Panc1 (cell line): ENCODE measurements at regions not wholly inside any gene's neighbourhood (a gene's known extent, or its start where the extent isn't known, plus 50 kb on each side); places are given as distances from the start of the nearest gene placed in this dataset.

Experiments used
- ATAC-seq: fragments of 200-7000 bp; cut with Tn5 transposase; 2 replicates; pipeline ENCODE4 v1.9.1; 2020; ENCODE audit warnings: mild to moderate bottlenecking, moderate library complexity
- BruUV-seq: library from RNA; stranded (reverse); fragments of 400-500 nt; replicated peaks from 2 replicates; lab custom pipeline; 2021; lab: Mats Ljungman, UMichigan
- CTCF ChIA-PET: fragments of 300-600 bp; sonication (Branson Sonifier 250); formaldehyde crosslinking; loops from one replicate; lab custom pipeline; 2022; ENCODE audit warnings: antibody characterized with exemption; lab: Charles Lee
- POLR2A ChIA-PET: fragments of 300-600 bp; sonication (Branson Sonifier 250); formaldehyde crosslinking; loops from one replicate; lab custom pipeline; 2022; ENCODE audit warnings: antibody characterized with exemption; lab: Charles Lee
- DNase-seq: peaks from one replicate; pipeline ENCODE4 v3.0.0-alpha.2; 2010; ENCODE audit warnings: low read depth, low spot score
- H3K27ac ChIP-seq: 2 replicates; pipeline ENCODE4 v1.5.1; 2011; ENCODE audit warnings: mild to moderate bottlenecking, low read length, inconsistent platforms
- H3K27me3 ChIP-seq: fragments of 200-500 bp; sonication (Bioruptor generic); 2 replicates; pipeline ENCODE4 v1.6.0; 2014; ENCODE audit warnings: low read length, inconsistent platforms; ENCODE audit not compliant: control insufficient read depth, insufficient read depth
- H3K36me3 ChIP-seq: fragments of 200-500 bp; sonication (Bioruptor generic); 2 replicates; pipeline ENCODE4 v1.5.1; 2014; ENCODE audit warnings: inconsistent platforms, mild to moderate bottlenecking, low read length, moderate library complexity; ENCODE audit not compliant: control insufficient read depth, insufficient read depth
- H3K4me1 ChIP-seq: 2 replicates; pipeline ENCODE4 v1.5.1; 2011; ENCODE audit warnings: inconsistent platforms, mild to moderate bottlenecking, low read length, moderate library complexity; ENCODE audit not compliant: control insufficient read depth, insufficient read depth
- H3K4me3 ChIP-seq, 2 experiments: 2 replicates each; pipeline ENCODE4 v1.5.1; 2011 to 2012; ENCODE audit warnings: low read depth in 2 of 2, low read length in 2 of 2, mild to moderate bottlenecking in 2 of 2, inconsistent platforms in 1 of 2, moderate library complexity in 1 of 2
- H3K9me3 ChIP-seq: fragments of 200-500 bp; sonication (Bioruptor generic); 2 replicates; pipeline ENCODE4 v1.5.1; 2014; ENCODE audit warnings: low read depth, mild to moderate bottlenecking, inconsistent platforms, low read length, moderate library complexity; ENCODE audit not compliant: control insufficient read depth, insufficient read depth
- POLR2AphosphoS5 ChIP-seq: IDR thresholded peaks from 2 replicates; pipeline ENCODE4 v1.6.1; 2012; ENCODE audit warnings: mild to moderate bottlenecking, low read depth, low read length, moderate library complexity
- SIN3A ChIP-seq: IDR thresholded peaks from 2 replicates; pipeline ENCODE4 v1.6.1; 2012; ENCODE audit warnings: low read depth, mild to moderate bottlenecking, low read length, moderate library complexity, borderline replicate concordance; ENCODE audit not compliant: insufficient read depth
- TCF7L2 ChIP-seq: IDR thresholded peaks from 2 replicates; pipeline ENCODE4 v1.6.1; 2011; ENCODE audit warnings: mild to moderate bottlenecking, low read depth, low read length, inconsistent platforms
- in situ Hi-C: cut with HindIII; loops from 2 replicates; pipeline ENCODE4 v1.10.0; 2016; ENCODE audit warnings: low sequenced_read_pairs, low pct_unique_long_range_greater_than_20kb
- intact Hi-C: fragments of 100-400 bp; cut with micrococcal nuclease; formaldehyde crosslinking; loops from one replicate; pipeline ENCODE4 v1.10.0; 2022; ENCODE audit not compliant: unreplicated experiment
- TF ChIP-seq, protein P1 (sequence below): fragments of 450-650 bp; IDR thresholded peaks from 2 replicates; pipeline ENCODE4 v1.5.1; 2017; ENCODE audit warnings: mild to moderate bottlenecking
- TF ChIP-seq, protein P2 (sequence below), 2 experiments: IDR thresholded peaks; 2 replicates each; pipeline ENCODE4 v1.6.1; 2011 to 2012; ENCODE audit warnings: low read depth in 2 of 2, control low read depth in 1 of 2, low read length in 1 of 2, mild to moderate bottlenecking in 1 of 2, moderate library complexity in 1 of 2; ENCODE audit not compliant: insufficient read depth in 1 of 2

DNA sequence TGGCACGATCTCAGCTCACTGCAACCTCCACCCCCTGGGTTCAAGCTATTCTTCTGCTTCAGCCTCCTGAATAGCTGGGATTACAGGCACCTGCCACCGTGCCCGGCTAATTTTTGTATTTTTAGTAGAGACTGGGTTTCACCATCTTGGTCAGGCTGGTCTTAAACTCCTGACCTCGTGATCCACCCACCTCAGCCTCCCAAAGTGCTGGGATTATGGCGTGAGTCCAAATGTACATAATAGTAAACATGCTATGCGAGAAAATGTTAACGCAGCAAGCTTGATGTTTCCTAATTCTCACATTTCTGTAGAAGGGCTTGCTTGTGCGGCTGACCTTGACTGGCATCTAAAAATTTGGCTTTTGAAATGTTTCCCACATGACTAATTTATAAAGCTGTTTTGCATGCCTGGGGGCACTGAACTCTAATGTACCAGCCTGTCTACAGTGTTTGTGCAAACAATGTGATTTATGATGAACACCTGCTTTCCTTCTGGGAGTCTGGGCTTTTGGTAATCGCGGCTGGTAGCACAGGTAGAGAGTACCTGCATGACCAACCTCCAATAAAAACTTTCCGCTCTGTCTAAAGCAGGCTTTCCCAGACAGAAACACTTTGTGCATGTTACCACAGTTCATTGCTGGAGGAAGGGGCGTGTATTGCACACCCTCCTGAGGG is 216.8 kb downstream of the IL15 start:
- TF ChIP-seq, protein P1, sequence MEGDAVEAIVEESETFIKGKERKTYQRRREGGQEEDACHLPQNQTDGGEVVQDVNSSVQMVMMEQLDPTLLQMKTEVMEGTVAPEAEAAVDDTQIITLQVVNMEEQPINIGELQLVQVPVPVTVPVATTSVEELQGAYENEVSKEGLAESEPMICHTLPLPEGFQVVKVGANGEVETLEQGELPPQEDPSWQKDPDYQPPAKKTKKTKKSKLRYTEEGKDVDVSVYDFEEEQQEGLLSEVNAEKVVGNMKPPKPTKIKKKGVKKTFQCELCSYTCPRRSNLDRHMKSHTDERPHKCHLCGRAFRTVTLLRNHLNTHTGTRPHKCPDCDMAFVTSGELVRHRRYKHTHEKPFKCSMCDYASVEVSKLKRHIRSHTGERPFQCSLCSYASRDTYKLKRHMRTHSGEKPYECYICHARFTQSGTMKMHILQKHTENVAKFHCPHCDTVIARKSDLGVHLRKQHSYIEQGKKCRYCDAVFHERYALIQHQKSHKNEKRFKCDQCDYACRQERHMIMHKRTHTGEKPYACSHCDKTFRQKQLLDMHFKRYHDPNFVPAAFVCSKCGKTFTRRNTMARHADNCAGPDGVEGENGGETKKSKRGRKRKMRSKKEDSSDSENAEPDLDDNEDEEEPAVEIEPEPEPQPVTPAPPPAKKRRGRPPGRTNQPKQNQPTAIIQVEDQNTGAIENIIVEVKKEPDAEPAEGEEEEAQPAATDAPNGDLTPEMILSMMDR = no peak
- TF ChIP-seq TCF7L2 (no peak), POLR2AphosphoS5 (no peak), SIN3A (no peak)
- TF ChIP-seq, protein P2, sequence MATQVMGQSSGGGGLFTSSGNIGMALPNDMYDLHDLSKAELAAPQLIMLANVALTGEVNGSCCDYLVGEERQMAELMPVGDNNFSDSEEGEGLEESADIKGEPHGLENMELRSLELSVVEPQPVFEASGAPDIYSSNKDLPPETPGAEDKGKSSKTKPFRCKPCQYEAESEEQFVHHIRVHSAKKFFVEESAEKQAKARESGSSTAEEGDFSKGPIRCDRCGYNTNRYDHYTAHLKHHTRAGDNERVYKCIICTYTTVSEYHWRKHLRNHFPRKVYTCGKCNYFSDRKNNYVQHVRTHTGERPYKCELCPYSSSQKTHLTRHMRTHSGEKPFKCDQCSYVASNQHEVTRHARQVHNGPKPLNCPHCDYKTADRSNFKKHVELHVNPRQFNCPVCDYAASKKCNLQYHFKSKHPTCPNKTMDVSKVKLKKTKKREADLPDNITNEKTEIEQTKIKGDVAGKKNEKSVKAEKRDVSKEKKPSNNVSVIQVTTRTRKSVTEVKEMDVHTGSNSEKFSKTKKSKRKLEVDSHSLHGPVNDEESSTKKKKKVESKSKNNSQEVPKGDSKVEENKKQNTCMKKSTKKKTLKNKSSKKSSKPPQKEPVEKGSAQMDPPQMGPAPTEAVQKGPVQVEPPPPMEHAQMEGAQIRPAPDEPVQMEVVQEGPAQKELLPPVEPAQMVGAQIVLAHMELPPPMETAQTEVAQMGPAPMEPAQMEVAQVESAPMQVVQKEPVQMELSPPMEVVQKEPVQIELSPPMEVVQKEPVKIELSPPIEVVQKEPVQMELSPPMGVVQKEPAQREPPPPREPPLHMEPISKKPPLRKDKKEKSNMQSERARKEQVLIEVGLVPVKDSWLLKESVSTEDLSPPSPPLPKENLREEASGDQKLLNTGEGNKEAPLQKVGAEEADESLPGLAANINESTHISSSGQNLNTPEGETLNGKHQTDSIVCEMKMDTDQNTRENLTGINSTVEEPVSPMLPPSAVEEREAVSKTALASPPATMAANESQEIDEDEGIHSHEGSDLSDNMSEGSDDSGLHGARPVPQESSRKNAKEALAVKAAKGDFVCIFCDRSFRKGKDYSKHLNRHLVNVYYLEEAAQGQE (IDR thresholded peaks at IDR 0.05; ENCODE audit: insufficient read depth in 1 of 2, low read depth in 2 of 2, low read length in 1 of 2) = no peak
- Histone ChIP-seq H3K27ac (no peak overlapping the region), H3K4me1 (no peaks in the 10 kb centered on the region), H3K9me3 (no peaks in the 10 kb centered on the region), H3K36me3 (no peaks in the 10 kb centered on the region), H3K4me3 (no peak overlapping the region), H3K27me3 (no peaks in the 10 kb centered on the region)
- ChIA-PET POLR2A (no interaction called here), CTCF (no interaction called here)
- intact Hi-C loops = no loop called here
- no peak for DNase-seq
- in situ Hi-C loops = no loop called here
- no TSS peak for BruUV-seq
- no peak for ATAC-seq

DNA sequence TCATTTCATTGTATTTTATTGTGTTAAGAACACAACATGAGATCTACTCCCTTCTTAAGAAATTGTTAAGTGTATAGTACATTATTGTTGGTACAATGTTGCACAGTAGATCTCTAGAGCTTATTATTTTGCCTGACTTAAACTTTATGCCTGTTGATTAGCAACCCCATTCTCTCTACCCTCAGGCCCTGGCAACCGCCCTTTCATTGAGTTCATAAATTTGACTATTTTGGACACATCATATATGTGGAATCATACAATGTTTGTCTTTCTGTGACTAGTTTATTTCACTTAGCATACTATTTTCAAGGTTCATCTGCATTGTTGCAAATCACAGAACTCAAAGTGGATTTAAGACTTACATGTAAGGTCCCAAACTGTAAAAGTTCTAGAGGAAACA is 222.1 kb downstream of the IL15 start:
- in situ Hi-C loops = no loop called here
- ATAC-seq (no peak), DNase-seq (no peak)
- intact Hi-C loops = no loop called here
- Histone ChIP-seq H3K27me3 (no peaks in the 10 kb centered on the region), H3K36me3 (no peaks in the 10 kb centered on the region), H3K4me1 (no peaks in the 10 kb centered on the region), H3K27ac (no peak overlapping the region), H3K4me3 (no peak overlapping the region), H3K9me3 (no peaks in the 10 kb centered on the region)
- no peak for TF ChIP-seq SIN3A
- TF ChIP-seq, protein P2 (IDR thresholded peaks at IDR 0.05; ENCODE audit: insufficient read depth in 1 of 2, low read depth in 2 of 2, low read length in 1 of 2) = no peak
- TF ChIP-seq, protein P1 = no peak
- TF ChIP-seq POLR2AphosphoS5 = no peak
- TF ChIP-seq TCF7L2 = no peak
- CTCF ChIA-PET = no interaction called here
- BruUV-seq = no TSS peak
- POLR2A ChIA-PET = no interaction called here
